Transverse colon (tissue), 4 donors: ENCODE measurements at regions not wholly inside any gene's neighbourhood (a gene's known extent, or its start where the extent isn't known, plus 50 kb on each side); places are given as distances from the start of the nearest gene placed in this dataset.

ENCODE experiments used
- CTCF ChIP-seq, 5 experiments: fragments of 200-600 bp in 3 of 5; fragments of 450-650 bp in 2 of 5; sonication (generic) in 3 of 5; IDR thresholded peaks; 1 replicate in 2 of 5; 2 replicates in 3 of 5; pipeline ENCODE4 v1.5.1; 2016 to 2017; ENCODE audit warnings: antibody characterized with exemption in 5 of 5, inconsistent platforms in 3 of 5, mild to moderate bottlenecking in 2 of 5, moderate library complexity in 1 of 5
- EP300 ChIP-seq: sonication (generic); formaldehyde crosslinking; IDR thresholded peaks from one replicate; pipeline ENCODE4 v1.6.1; 2017; ENCODE audit warnings: antibody characterized with exemption, low read depth
- POLR2A ChIP-seq: fragments of 450-650 bp; IDR thresholded peaks from one replicate; pipeline ENCODE4 v1.6.1; 2016; ENCODE audit warnings: antibody characterized with exemption, mild to moderate bottlenecking, moderate library complexity
- POLR2AphosphoS5 ChIP-seq, 3 donors: sonication (generic); formaldehyde crosslinking; IDR thresholded peaks; one replicate each; pipeline ENCODE4 v1.6.1; 2016; ENCODE audit warnings: antibody characterized with exemption in 3 of 3

GRCh38 chr3:74145277-74145676, 469.2 kb downstream of the CNTN3 start:
- TF ChIP-seq CTCF (IDR thresholded peaks at IDR 0.05) (no peak), POLR2A (no peak), EP300 (no peak), POLR2AphosphoS5 (IDR thresholded peaks at IDR 0.05) (no peak)
